ENCODE measurements at regions not wholly inside any gene's neighbourhood (a gene's known extent, or its start where the extent isn't known, plus 50 kb on each side); places are given as distances from the start of the nearest gene placed in this dataset.

GRCh38 chr6:15870333-15871043, 207.7 kb upstream of the DTNBP1 start:
- no peak overlapping the region for H3K4me2 ChIP-seq (ENCODE audit: control insufficient read depth, insufficient read depth)

More at GRCh38 chr6:15870333-15871043, 207.7 kb upstream of the DTNBP1 start:
- BruUV-seq (replicated peaks), result no TSS peak
- Histone ChIP-seq H3K4me3 (no peak overlapping the region), H2AFZ (ENCODE audit: control insufficient read depth, low read depth, low read length) (no peak overlapping the region), H3K9me3 (replicated peaks; ENCODE audit: control insufficient read depth, insufficient read depth, low read length) (no peaks in the 10 kb centered on the region), H4K20me1 (ENCODE audit: control insufficient read depth, insufficient read depth) (no peaks in the 10 kb centered on the region), H3K4me1 (ENCODE audit: control insufficient read depth, insufficient read depth, low read length) (no peaks in the 10 kb centered on the region), H3K36me3 (ENCODE audit: control insufficient read depth in 2 of 2, insufficient read depth in 2 of 2, low read length in 1 of 2) (no peaks in the 10 kb centered on the region), H3K79me2 (ENCODE audit: control insufficient read depth, insufficient read depth, low read length) (no peaks in the 10 kb centered on the region), H3K27ac (ENCODE audit: control insufficient read depth, insufficient read depth) (no peak overlapping the region), H3K27me3 (replicated peaks in 1 of 2; ENCODE audit: control insufficient read depth in 2 of 2, insufficient read depth in 2 of 2, low read length in 1 of 2) (no peaks in the 10 kb centered on the region), H3K9ac (ENCODE audit: control insufficient read depth, insufficient read depth, low read length) (no peak overlapping the region)
- TF ChIP-seq NFIC (IDR thresholded peaks at IDR 0.05; ENCODE audit: low read depth, low read length) (no peak), ZBED1 (IDR thresholded peaks at IDR 0.05; ENCODE audit: borderline replicate concordance) (no peak), ELK1 (IDR thresholded peaks at IDR 0.05; ENCODE audit: low read depth, low read length) (no peak), STAT1 (conservative IDR thresholded peaks at IDR 0.05) (no peak), SKIL (IDR thresholded peaks at IDR 0.05; ENCODE audit: low read depth, poor library complexity, severe bottlenecking) (no peak), PKNOX1 (IDR thresholded peaks at IDR 0.05) (no peak), RELA (IDR thresholded peaks at IDR 0.05; ENCODE audit: borderline replicate concordance, partially characterized antibody) (no peak), MEF2B (IDR thresholded peaks at IDR 0.05; ENCODE audit: partially characterized antibody, poor library complexity, severe bottlenecking) (no peak), ESRRA (IDR thresholded peaks at IDR 0.05; ENCODE audit: low read length) (no peak), CEBPB (IDR thresholded peaks at IDR 0.05; ENCODE audit: borderline replicate concordance in 1 of 2, low read depth in 2 of 2, low read length in 2 of 2) (no peak), FOXM1 (IDR thresholded peaks at IDR 0.05; ENCODE audit: low read depth, low read length) (no peak), SUPT20H (IDR thresholded peaks at IDR 0.05; ENCODE audit: borderline replicate concordance, control insufficient read depth, low read depth, low read length) (no peak), HSF1 (IDR thresholded peaks at IDR 0.05; ENCODE audit: low read depth, low read length) (no peak), MEF2A (IDR thresholded peaks at IDR 0.05; ENCODE audit: insufficient read depth, low read depth, low read length) (no peak), IRF4 (IDR thresholded peaks at IDR 0.05; ENCODE audit: low read depth, low read length) (no peak), NR2C1 (IDR thresholded peaks at IDR 0.05) (no peak), YBX1 (IDR thresholded peaks at IDR 0.05) (no peak)
- intact Hi-C loops (cut with micrococcal nuclease; ENCODE audit: unreplicated experiment), result no loop called here
- no peak for ATAC-seq
- no peak for DNase-seq (ENCODE audit: low read depth, low spot score)
- SMC1A ChIA-PET (ENCODE audit: uncharacterized antibody, unreplicated experiment), result interaction anchor here (0.7 to 3.2 kb wide), 8 partner anchors 9 to 137 kb away, joined by 3 to 17 read pairs (median 4); no protein-coding TSS in a partner anchor
- CTCF ChIA-PET, result interaction anchor here (0.6 to 1.5 kb wide), 3 partner anchors 9 to 258 kb away, joined by 3 to 4 read pairs (median 3); no protein-coding TSS in a partner anchor
- WGBS (ENCODE audit: insufficient coverage, insufficient replicate concordance, low lambda C conversion rate, missing lambda C conversion rate), result 46% methylated on average over 3 of the region's 3 CpGs
- in situ Hi-C loops (cut with MboI), result no loop called here
- POLR2A ChIA-PET, result interaction anchor here (1.4 kb wide), 1 partner anchor 9 kb away, joined by 3 read pairs; no protein-coding TSS in a partner anchor
- RAD21 ChIA-PET (ENCODE audit: unreplicated experiment), result interaction anchor here (0.6 to 2.0 kb wide), 3 partner anchors 10 to 90 kb away, joined by 3 to 8 read pairs (median 4); no protein-coding TSS in a partner anchor
- FAIRE-seq, result no peak

Measured in GM12878 (cell line).